WTC11 (cell line): ENCODE measurements at regions not wholly inside any gene's neighbourhood (a gene's known extent, or its start where the extent isn't known, plus 50 kb on each side); places are given as distances from the start of the nearest gene placed in this dataset.

Source experiments
- ATAC-seq: fragments of 200-7000 bp; cut with Tn5 transposase; 2 replicates; pipeline ENCODE4 v1.10.0; 2021; ENCODE audit warnings: mild to moderate bottlenecking, moderate library complexity
- CTCF ChIA-PET: fragments of 300-600 bp; sonication (Branson Sonifier 250); formaldehyde crosslinking; loops from one replicate; lab custom pipeline; 2021; ENCODE audit warnings: antibody characterized with exemption; lab: Charles Lee
- POLR2A ChIA-PET: fragments of 350-600 bp; sonication (Branson Sonifier 250); formaldehyde crosslinking; loops from one replicate; lab custom pipeline; 2021; ENCODE audit warnings: antibody characterized with exemption; lab: Charles Lee
- DNase-seq: peaks from one replicate; pipeline ENCODE4 v3.0.0; 2021; ENCODE audit warnings: low spot score
- H3K27ac Mint-ChIP-seq: 2 replicates; pipeline ENCODE4 v1.8.0; 2021; ENCODE audit warnings: mixed read lengths
- H3K27me3 Mint-ChIP-seq: 2 replicates; pipeline ENCODE4 v1.8.0; 2021; ENCODE audit warnings: low read depth, mild to moderate bottlenecking, moderate library complexity, mixed read lengths
- H3K36me3 Mint-ChIP-seq: 2 replicates; pipeline ENCODE4 v1.8.0; 2021; ENCODE audit warnings: mixed read lengths
- H3K4me1 Mint-ChIP-seq: 2 replicates; pipeline ENCODE4 v1.8.0; 2022; ENCODE audit warnings: mixed read lengths
- H3K4me3 Mint-ChIP-seq: 2 replicates; pipeline ENCODE4 v1.8.0; 2021; ENCODE audit warnings: mild to moderate bottlenecking, moderate library complexity, mixed read lengths
- H3K9me3 Mint-ChIP-seq: 2 replicates; pipeline ENCODE4 v1.8.0; 2021; ENCODE audit warnings: mixed read lengths
- AR ChIP-seq: fragments of 250-450 bp; sonication (Bioruptor Pico); IDR thresholded peaks from 2 replicates; pipeline ENCODE4 v1.9.0; 2021; ENCODE audit warnings: mild to moderate bottlenecking
- ARID4B ChIP-seq: sonication (generic); formaldehyde crosslinking; IDR thresholded peaks from 2 replicates; pipeline ENCODE4 v1.8.0; 2023; ENCODE audit warnings: missing genetic modification reagents, mild to moderate bottlenecking, borderline replicate concordance
- CREM ChIP-seq: sonication (generic); formaldehyde crosslinking; IDR thresholded peaks from 2 replicates; pipeline ENCODE4 v1.8.1; 2022; ENCODE audit warnings: mild to moderate bottlenecking, missing genetic modification reagents, moderate library complexity
- ELF4 ChIP-seq: sonication (generic); formaldehyde crosslinking; IDR thresholded peaks from 2 replicates; pipeline ENCODE4 v1.8.1; 2022; ENCODE audit warnings: low read depth, mild to moderate bottlenecking, moderate library complexity, missing genetic modification reagents
- FOXP1 ChIP-seq: sonication (generic); formaldehyde crosslinking; IDR thresholded peaks from 2 replicates; pipeline ENCODE4 v1.8.0; 2022; ENCODE audit warnings: missing genetic modification reagents, mild to moderate bottlenecking, moderate library complexity, borderline replicate concordance
- HMGA2 ChIP-seq: fragments of 250-450 bp; sonication (Bioruptor Pico); IDR thresholded peaks from 2 replicates; pipeline ENCODE4 v1.4.0; 2021; ENCODE audit warnings: mild to moderate bottlenecking, moderate library complexity
- JUN ChIP-seq: sonication (generic); formaldehyde crosslinking; IDR thresholded peaks from 2 replicates; pipeline ENCODE4 v1.8.0; 2023; ENCODE audit warnings: mild to moderate bottlenecking, missing genetic modification reagents
- MAX ChIP-seq: sonication (generic); formaldehyde crosslinking; IDR thresholded peaks from 2 replicates; pipeline ENCODE4 v1.8.0; 2022; ENCODE audit warnings: mild to moderate bottlenecking, missing genetic modification reagents
- PREB ChIP-seq: sonication (generic); formaldehyde crosslinking; IDR thresholded peaks from 2 replicates; pipeline ENCODE4 v1.8.1; 2022; ENCODE audit warnings: mild to moderate bottlenecking, missing genetic modification reagents, moderate library complexity, borderline replicate concordance
- SMAD4 ChIP-seq: sonication (generic); formaldehyde crosslinking; IDR thresholded peaks from 2 replicates; pipeline ENCODE4 v1.8.0; 2022; ENCODE audit warnings: mild to moderate bottlenecking, missing genetic modification reagents
- TP53 ChIP-seq: sonication (generic); formaldehyde crosslinking; IDR thresholded peaks from 2 replicates; pipeline ENCODE4 v1.8.1; 2023; ENCODE audit warnings: mild to moderate bottlenecking, missing genetic modification reagents
- USF1 ChIP-seq: sonication (generic); formaldehyde crosslinking; IDR thresholded peaks from 2 replicates; pipeline ENCODE4 v1.8.0; 2022; ENCODE audit warnings: mild to moderate bottlenecking, missing genetic modification reagents
- ZBTB21 ChIP-seq: sonication (generic); formaldehyde crosslinking; IDR thresholded peaks from 2 replicates; pipeline ENCODE4 v1.8.1; 2023; ENCODE audit warnings: mild to moderate bottlenecking, missing genetic modification reagents, borderline replicate concordance
- ZNF281 ChIP-seq: sonication (generic); formaldehyde crosslinking; IDR thresholded peaks from 2 replicates; pipeline ENCODE4 v1.8.0; 2023; ENCODE audit warnings: mild to moderate bottlenecking, missing genetic modification reagents
- ZNF671 ChIP-seq: fragments of 250-450 bp; sonication (Bioruptor Pico); IDR thresholded peaks from 2 replicates; pipeline ENCODE4 v1.8.0; 2021; ENCODE audit warnings: mild to moderate bottlenecking

- TF ChIP-seq CREM (CRISPR knock-in tag), result no peak
- no peak for TF ChIP-seq JUN
- TF ChIP-seq MAX (CRISPR knock-in tag), result no peak
- no peak for TF ChIP-seq HMGA2
- TF ChIP-seq ZNF671 (CRISPR knock-in tag), result no peak
Measured at GRCh38 chr7:109967406-109967805, 1123.5 kb upstream of the LRRN3 start (continued).

- Mint-ChIP-seq H3K9me3 (peaks cover 17% of the 10 kb centered on the region), H3K4me3 (no peak overlapping the region), H3K36me3 (peaks cover 13% of the 10 kb centered on the region), H3K27me3 (no peaks in the 10 kb centered on the region), H3K27ac (no peak overlapping the region), H3K4me1 (peaks cover 24% of the 10 kb centered on the region)
- ChIA-PET CTCF (no interaction called here), POLR2A (no interaction called here)
- no peak for DNase-seq
- TF ChIP-seq PREB (CRISPR knock-in tag) (no peak), SMAD4 (CRISPR knock-in tag) (no peak), ZBTB21 (CRISPR knock-in tag) (no peak), ZNF281 (CRISPR knock-in tag) (no peak), AR (no peak), ARID4B (CRISPR knock-in tag) (no peak), TP53 (CRISPR knock-in tag) (no peak), FOXP1 (CRISPR knock-in tag) (no peak), ELF4 (CRISPR knock-in tag) (no peak), USF1 (CRISPR knock-in tag) (no peak)
- ATAC-seq, result no peak
Measured at GRCh38 chr7:109983618-109984017, 1107.3 kb upstream of the LRRN3 start.
